A549 (cell line): ENCODE measurements at regions not wholly inside any gene's neighbourhood (a gene's known extent, or its start where the extent isn't known, plus 50 kb on each side); places are given as distances from the start of the nearest gene placed in this dataset.

Source experiments
- ATAC-seq, 2 experiments: fragments of 200-7000 bp in 1 of 2; fragments of >200 bp in 1 of 2; cut with Nextera tagmentation in 1 of 2; cut with Tn5 transposase in 1 of 2; 3 replicates each; pipeline versions ENCODE4 v1.8.0 to v1.9.1; 2018 to 2020; ENCODE audit warnings: mild to moderate bottlenecking in 1 of 2, moderate library complexity in 1 of 2
- CTCF ChIA-PET: fragments of 300-600 bp; sonication (Branson Sonifier 250); formaldehyde crosslinking; extraction: SDS; loops from one replicate; lab custom pipeline; 2021; ENCODE audit warnings: antibody characterized with exemption, inconsistent platforms; lab: Yijun Ruan, JAX
- POLR2A ChIA-PET: fragments of 350-600 bp; formaldehyde crosslinking; extraction: SDS; loops from one replicate; lab custom pipeline; 2021; ENCODE audit warnings: antibody characterized with exemption, inconsistent platforms; lab: Yijun Ruan, JAX
- DNase-seq, 2 experiments: peaks; one replicate each; pipeline versions ENCODE4 v3.0.0 to v3.0.0-alpha.2; 2011 to 2016; ENCODE audit warnings: low read depth in 1 of 2, low spot score in 1 of 2
- FAIRE-seq: peaks from 2 replicates; lab custom pipeline; 2011; peaks lifted over from hg19 to GRCh38; lab: Jason Lieb, UNC
- H3K27ac ChIP-seq, 2 experiments: fragments of >200 bp; sonication (Bioruptor Twin); formaldehyde crosslinking; 3 replicates each; pipeline ENCODE4 v1.5.1; 2016 to 2017
- H3K4me1 ChIP-seq: fragments of >200 bp; sonication (Bioruptor Twin); formaldehyde crosslinking; 3 replicates; pipeline ENCODE4 v1.6.1; 2016
- H3K4me2 ChIP-seq: fragments of >200 bp; sonication (Bioruptor Twin); formaldehyde crosslinking; 3 replicates; pipeline ENCODE4 v1.6.1; 2016
- H3K4me3 ChIP-seq: fragments of >200 bp; sonication (Bioruptor Twin); formaldehyde crosslinking; 3 replicates; pipeline ENCODE4 v1.5.1; 2016
- H3K9me3 ChIP-seq: fragments of >200 bp; sonication (Bioruptor Twin); formaldehyde crosslinking; 3 replicates; pipeline ENCODE4 v1.6.1; 2016
- CHD2 ChIP-seq: fragments of 150-350 bp; IDR thresholded peaks from 2 replicates; pipeline ENCODE4 v1.6.1; 2014; ENCODE audit warnings: low read length; ENCODE audit not compliant: partially characterized antibody
- CHD4 ChIP-seq: fragments of 200-600 bp; sonication (generic); IDR thresholded peaks from 2 replicates; pipeline ENCODE4 v1.6.1; 2016; ENCODE audit warnings: antibody characterized with exemption, mild to moderate bottlenecking, borderline replicate concordance
- EHMT2 ChIP-seq: fragments of 200-600 bp; sonication (generic); IDR thresholded peaks from 2 replicates; pipeline ENCODE4 v1.6.1; 2016; ENCODE audit warnings: antibody characterized with exemption, low read depth, mild to moderate bottlenecking, moderate library complexity
- EP300 ChIP-seq, 2 experiments: fragments of >200 bp; sonication (Bioruptor Twin); formaldehyde crosslinking; IDR thresholded peaks; 2 replicates in 1 of 2; 3 replicates in 1 of 2; pipeline ENCODE4 v1.6.1; 2016 to 2017
- HEYL ChIP-seq: fragments of 250-450 bp; sonication (Bioruptor Pico); IDR thresholded peaks from 2 replicates; pipeline ENCODE4 v1.8.0; 2021; ENCODE audit warnings: mild to moderate bottlenecking, moderate library complexity
- HOXA7 ChIP-seq: fragments of 250-450 bp; sonication (Bioruptor Pico); IDR thresholded peaks from 2 replicates; pipeline ENCODE4 v1.5.0; 2020; ENCODE audit warnings: mild to moderate bottlenecking, moderate library complexity
- HOXB5 ChIP-seq: fragments of 250-450 bp; sonication (Bioruptor Pico); IDR thresholded peaks from 2 replicates; pipeline ENCODE4 v1.5.0; 2020; ENCODE audit warnings: mild to moderate bottlenecking, moderate library complexity
- JUN ChIP-seq, 2 experiments: fragments of >200 bp; sonication (Bioruptor Twin); formaldehyde crosslinking; IDR thresholded peaks; 2 replicates in 1 of 2; 3 replicates in 1 of 2; pipeline ENCODE4 v1.6.1; 2016 to 2017
- KDM1A ChIP-seq: fragments of 200-600 bp; sonication (generic); IDR thresholded peaks from 2 replicates; pipeline ENCODE4 v1.6.1; 2016; ENCODE audit warnings: low read depth, mild to moderate bottlenecking
- RAD21 ChIP-seq, 2 experiments: fragments of >200 bp in 1 of 2; sonication (Bioruptor Twin) in 1 of 2; formaldehyde crosslinking in 1 of 2; IDR thresholded peaks in 1 of 2; conservative IDR thresholded peaks in 1 of 2; 2 replicates in 1 of 2; 3 replicates in 1 of 2; pipeline ENCODE4 v1.6.1; 2012 to 2018; ENCODE audit warnings: inconsistent platforms in 1 of 2
- SREBF2 ChIP-seq: fragments of 450-650 bp; IDR thresholded peaks from 2 replicates; pipeline ENCODE4 v1.6.1; 2014; ENCODE audit warnings: mild to moderate bottlenecking, moderate library complexity
- TP53 ChIP-seq: fragments of 250-450 bp; sonication (Bioruptor Pico); IDR thresholded peaks from 2 replicates; pipeline ENCODE4 v1.5.0; 2021; ENCODE audit warnings: mild to moderate bottlenecking, moderate library complexity
- ZC3H11A ChIP-seq: fragments of 450-650 bp; IDR thresholded peaks from 2 replicates; pipeline ENCODE4 v1.6.1; 2014; ENCODE audit warnings: antibody characterized with exemption, mild to moderate bottlenecking
- ZFP36 ChIP-seq: fragments of 450-650 bp; IDR thresholded peaks from 2 replicates; pipeline ENCODE4 v1.6.1; 2014; ENCODE audit warnings: borderline replicate concordance; ENCODE audit not compliant: partially characterized antibody
- ZNF302 ChIP-seq: fragments of 250-450 bp; sonication (Bioruptor Pico); IDR thresholded peaks from 2 replicates; pipeline ENCODE4 v1.9.0; 2021; ENCODE audit warnings: inconsistent platforms, mild to moderate bottlenecking, moderate library complexity
- ZSCAN20 ChIP-seq: fragments of 250-450 bp; sonication (Bioruptor Pico); IDR thresholded peaks from 2 replicates; pipeline ENCODE4 v1.8.0; 2022; ENCODE audit warnings: mild to moderate bottlenecking, moderate library complexity
- WGBS: methylation state at CpG from one replicate; pipeline ENCODE4 v1.1.6; 2017; ENCODE audit errors: missing lambda C conversion rate; 5-methylcytosine and 5-hydroxymethylcytosine counted together
- TF ChIP-seq, protein P1 (sequence below): fragments of 250-450 bp; sonication (Bioruptor Pico); IDR thresholded peaks from 2 replicates; pipeline ENCODE4 v1.5.0; 2021; ENCODE audit warnings: mild to moderate bottlenecking, moderate library complexity, borderline replicate concordance
- TF ChIP-seq, protein P2 (sequence below): fragments of 200-600 bp; sonication (generic); IDR thresholded peaks from 2 replicates; pipeline ENCODE4 v1.6.1; 2016; ENCODE audit warnings: antibody characterized with exemption, mild to moderate bottlenecking, moderate library complexity

DNA sequence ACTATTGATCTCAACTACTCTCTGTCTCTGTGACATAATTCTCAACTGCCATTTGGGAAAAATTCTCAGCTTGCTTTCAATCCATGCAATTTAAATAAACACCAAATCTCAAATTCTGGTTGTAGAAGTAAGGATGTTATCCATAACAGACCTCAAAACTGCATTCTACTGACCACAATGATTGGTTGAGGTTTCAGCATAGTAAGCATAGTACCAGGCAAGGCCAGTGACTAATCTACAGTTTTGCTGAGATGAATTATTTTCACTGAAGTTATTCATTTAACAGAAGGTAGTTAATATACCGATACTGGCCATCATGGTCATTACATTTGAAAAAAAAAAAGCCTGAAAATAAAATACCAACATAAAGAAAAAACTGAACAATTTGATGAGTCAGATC is 488.0 kb upstream of the CDH18 start (continued):
- TF ChIP-seq, protein P1, sequence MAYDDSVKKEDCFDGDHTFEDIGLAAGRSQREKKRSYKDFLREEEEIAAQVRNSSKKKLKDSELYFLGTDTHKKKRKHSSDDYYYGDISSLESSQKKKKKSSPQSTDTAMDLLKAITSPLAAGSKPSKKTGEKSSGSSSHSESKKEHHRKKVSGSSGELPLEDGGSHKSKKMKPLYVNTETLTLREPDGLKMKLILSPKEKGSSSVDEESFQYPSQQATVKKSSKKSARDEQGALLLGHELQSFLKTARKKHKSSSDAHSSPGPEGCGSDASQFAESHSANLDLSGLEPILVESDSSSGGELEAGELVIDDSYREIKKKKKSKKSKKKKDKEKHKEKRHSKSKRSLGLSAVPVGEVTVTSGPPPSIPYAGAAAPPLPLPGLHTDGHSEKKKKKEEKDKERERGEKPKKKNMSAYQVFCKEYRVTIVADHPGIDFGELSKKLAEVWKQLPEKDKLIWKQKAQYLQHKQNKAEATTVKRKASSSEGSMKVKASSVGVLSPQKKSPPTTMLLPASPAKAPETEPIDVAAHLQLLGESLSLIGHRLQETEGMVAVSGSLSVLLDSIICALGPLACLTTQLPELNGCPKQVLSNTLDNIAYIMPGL (CRISPR knock-in tag) = no peak
- TF ChIP-seq EHMT2 = no peak

DNA sequence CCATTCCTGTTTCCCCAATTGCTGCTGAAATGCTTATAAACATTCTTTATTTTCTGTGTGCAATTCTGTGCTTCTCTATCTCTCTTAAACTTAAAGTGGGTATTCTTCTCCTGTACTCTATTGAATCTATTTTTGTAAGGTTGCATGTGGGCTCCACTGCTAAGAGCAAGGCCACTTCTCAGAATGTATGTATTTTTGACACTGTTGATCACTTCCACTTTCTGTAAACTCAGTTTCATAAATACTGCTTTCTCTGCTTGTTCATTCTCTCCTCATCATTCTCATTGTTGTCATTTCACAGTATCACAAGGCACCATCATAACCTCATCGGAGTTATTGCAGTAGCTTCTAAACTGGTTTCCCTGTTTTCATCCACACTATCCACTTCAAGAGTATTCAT is 483.0 kb upstream of the CDH18 start:
- H3K27ac ChIP-seq = no peak overlapping the region
- FAIRE-seq (no peak), DNase-seq (no peak), ATAC-seq (no peak)
- no peaks in the 10 kb centered on the region for H3K9me3 ChIP-seq
- no peaks in the 10 kb centered on the region for H3K4me1 ChIP-seq
- H3K4me3 ChIP-seq = no peak overlapping the region
- H3K4me2 ChIP-seq = no peak overlapping the region
- 66% methylated on average over 1 of the region's 1 CpG for WGBS
- CTCF ChIA-PET = interaction anchor here (0.9 kb wide), 1 partner anchor 129 kb away, joined by 3 read pairs; no protein-coding TSS in a partner anchor
- TF ChIP-seq ZNF302 (no peak), HOXB5 (no peak), KDM1A (no peak), EP300 (IDR thresholded peaks at IDR 0.05) (no peak)
- POLR2A ChIA-PET = no interaction called here

DNA sequence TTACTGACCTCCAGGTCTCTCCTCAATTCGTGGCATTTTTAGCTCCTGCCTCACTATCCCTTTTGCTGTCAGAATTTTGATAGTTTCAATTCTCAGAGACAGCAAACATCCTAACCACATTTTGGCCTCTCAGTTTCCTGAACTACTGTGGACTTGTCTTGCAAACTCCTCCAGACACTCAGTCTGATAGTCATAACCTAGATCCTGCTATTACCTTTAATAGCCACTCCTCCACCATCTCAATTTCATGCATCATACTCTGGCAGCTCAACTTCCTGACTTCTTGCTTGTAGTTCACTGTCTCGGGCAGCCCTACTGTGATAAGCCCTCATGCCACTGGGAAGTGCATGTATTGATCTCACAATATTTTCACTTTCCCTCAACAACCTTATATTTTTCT is 481.8 kb upstream of the CDH18 start:
- FAIRE-seq = no peak

DNA sequence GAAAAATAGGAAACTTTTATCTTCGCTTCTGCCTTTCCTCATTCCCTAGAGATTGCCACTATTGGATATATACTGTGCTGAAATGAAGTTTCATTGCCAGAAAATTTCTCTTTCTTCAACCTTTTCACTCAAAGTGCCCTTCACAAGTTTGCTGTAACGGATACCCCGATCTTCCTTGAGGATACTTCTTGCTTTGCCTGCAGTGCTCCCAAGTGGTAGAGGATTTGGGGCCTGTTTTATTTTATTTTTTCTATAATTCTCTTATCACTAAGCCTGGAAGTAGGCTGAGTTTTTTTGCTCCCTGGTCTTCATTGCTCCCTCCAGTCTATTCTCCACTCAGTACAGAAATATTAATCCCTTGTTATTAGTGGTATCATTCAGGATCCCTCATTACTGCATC is 481.4 kb upstream of the CDH18 start:
- FAIRE-seq = no peak
- no peaks in the 10 kb centered on the region for H3K4me1 ChIP-seq
- ATAC-seq = no peak
- TF ChIP-seq RAD21 (conservative IDR thresholded peaks at IDR 0.05 in 1 of 2, IDR thresholded peaks at IDR 0.05 in 1 of 2) (peak in 1 of 2 experiments; percentile 35; a peak in 1 of 5 replicates), SREBF2 (no peak)
- POLR2A ChIA-PET = no interaction called here
- CTCF ChIA-PET = no interaction called here
- H3K4me2 ChIP-seq = no peak overlapping the region
- H3K27ac ChIP-seq = no peak overlapping the region
- no peak overlapping the region for H3K4me3 ChIP-seq
- H3K9me3 ChIP-seq = no peaks in the 10 kb centered on the region
- no peak for DNase-seq
- WGBS = 41% methylated on average over 3 of the region's 3 CpGs

More for the DNA sequence above, 481.8 kb upstream of the CDH18 start:
- no peak for ATAC-seq
- TF ChIP-seq CHD2 (no peak), RAD21 (conservative IDR thresholded peaks at IDR 0.05 in 1 of 2, IDR thresholded peaks at IDR 0.05 in 1 of 2) (no peak), HEYL (no peak), KDM1A (no peak), ZFP36 (no peak)
- TF ChIP-seq, all 56 proteins: peak for 0
- Histone ChIP-seq H3K4me3 (no peak overlapping the region), H3K27ac (no peak overlapping the region), H3K9me3 (no peaks in the 10 kb centered on the region), H3K4me1 (no peaks in the 10 kb centered on the region), H3K4me2 (no peak overlapping the region)
- POLR2A ChIA-PET = no interaction called here
- no peak for DNase-seq
- CTCF ChIA-PET = no interaction called here
- WGBS = 7% methylated on average over 2 of the region's 2 CpGs

DNA sequence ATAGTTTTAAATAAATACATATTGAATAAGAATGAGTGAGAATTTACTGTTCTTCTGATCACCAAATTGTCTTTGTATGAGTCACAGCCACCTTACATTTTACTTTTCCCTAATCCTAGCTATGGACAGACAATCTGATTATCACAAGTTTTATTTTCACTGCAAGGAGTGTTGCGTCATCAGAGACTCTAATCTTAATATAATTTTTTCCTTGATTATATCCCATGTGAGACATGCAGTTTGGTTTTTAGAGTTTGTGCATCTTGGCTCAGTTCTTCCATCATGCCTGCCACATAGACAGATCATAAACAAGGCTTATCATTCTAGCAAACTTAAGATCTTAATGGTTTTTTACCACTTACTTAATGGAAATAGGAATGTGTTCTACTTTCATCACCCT is 478.5 kb upstream of the CDH18 start:
- ChIA-PET CTCF (no interaction called here), POLR2A (no interaction called here)
- no peaks in the 10 kb centered on the region for H3K4me1 ChIP-seq
- WGBS = 50% methylated on average over 1 of the region's 1 CpG
- TF ChIP-seq ZFP36 (no peak), HOXA7 (no peak), JUN (IDR thresholded peaks at IDR 0.05) (no peak), ZC3H11A (no peak), TP53 (CRISPR knock-in tag) (no peak), ZSCAN20 (no peak), CHD4 (no peak)
- TF ChIP-seq, protein P2, sequence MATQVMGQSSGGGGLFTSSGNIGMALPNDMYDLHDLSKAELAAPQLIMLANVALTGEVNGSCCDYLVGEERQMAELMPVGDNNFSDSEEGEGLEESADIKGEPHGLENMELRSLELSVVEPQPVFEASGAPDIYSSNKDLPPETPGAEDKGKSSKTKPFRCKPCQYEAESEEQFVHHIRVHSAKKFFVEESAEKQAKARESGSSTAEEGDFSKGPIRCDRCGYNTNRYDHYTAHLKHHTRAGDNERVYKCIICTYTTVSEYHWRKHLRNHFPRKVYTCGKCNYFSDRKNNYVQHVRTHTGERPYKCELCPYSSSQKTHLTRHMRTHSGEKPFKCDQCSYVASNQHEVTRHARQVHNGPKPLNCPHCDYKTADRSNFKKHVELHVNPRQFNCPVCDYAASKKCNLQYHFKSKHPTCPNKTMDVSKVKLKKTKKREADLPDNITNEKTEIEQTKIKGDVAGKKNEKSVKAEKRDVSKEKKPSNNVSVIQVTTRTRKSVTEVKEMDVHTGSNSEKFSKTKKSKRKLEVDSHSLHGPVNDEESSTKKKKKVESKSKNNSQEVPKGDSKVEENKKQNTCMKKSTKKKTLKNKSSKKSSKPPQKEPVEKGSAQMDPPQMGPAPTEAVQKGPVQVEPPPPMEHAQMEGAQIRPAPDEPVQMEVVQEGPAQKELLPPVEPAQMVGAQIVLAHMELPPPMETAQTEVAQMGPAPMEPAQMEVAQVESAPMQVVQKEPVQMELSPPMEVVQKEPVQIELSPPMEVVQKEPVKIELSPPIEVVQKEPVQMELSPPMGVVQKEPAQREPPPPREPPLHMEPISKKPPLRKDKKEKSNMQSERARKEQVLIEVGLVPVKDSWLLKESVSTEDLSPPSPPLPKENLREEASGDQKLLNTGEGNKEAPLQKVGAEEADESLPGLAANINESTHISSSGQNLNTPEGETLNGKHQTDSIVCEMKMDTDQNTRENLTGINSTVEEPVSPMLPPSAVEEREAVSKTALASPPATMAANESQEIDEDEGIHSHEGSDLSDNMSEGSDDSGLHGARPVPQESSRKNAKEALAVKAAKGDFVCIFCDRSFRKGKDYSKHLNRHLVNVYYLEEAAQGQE = no peak
- ATAC-seq = no peak
- no peak overlapping the region for H3K4me3 ChIP-seq
- no peak overlapping the region for H3K4me2 ChIP-seq
- no peak for DNase-seq
- no peaks in the 10 kb centered on the region for H3K9me3 ChIP-seq
- H3K27ac ChIP-seq = no peak overlapping the region
- FAIRE-seq = no peak
